ENCODE measurements at regions not wholly inside any gene's neighbourhood (a gene's known extent, or its start where the extent isn't known, plus 50 kb on each side); places are given as distances from the start of the nearest gene placed in this dataset.

GRCh38 chr2:196329959-196330358, 158.6 kb upstream of the STK17B start:
- no peaks in the 10 kb centered on the region for H3K36me3 Mint-ChIP-seq
- no peak for DNase-seq (ENCODE audit: extremely low spot score, unreplicated experiment)
- H3K4me1 Mint-ChIP-seq (ENCODE audit: unreplicated experiment), result peaks cover 28% of the 10 kb centered on the region
- no peak overlapping the region for H3K4me3 Mint-ChIP-seq
- TF ChIP-seq, protein P1, sequence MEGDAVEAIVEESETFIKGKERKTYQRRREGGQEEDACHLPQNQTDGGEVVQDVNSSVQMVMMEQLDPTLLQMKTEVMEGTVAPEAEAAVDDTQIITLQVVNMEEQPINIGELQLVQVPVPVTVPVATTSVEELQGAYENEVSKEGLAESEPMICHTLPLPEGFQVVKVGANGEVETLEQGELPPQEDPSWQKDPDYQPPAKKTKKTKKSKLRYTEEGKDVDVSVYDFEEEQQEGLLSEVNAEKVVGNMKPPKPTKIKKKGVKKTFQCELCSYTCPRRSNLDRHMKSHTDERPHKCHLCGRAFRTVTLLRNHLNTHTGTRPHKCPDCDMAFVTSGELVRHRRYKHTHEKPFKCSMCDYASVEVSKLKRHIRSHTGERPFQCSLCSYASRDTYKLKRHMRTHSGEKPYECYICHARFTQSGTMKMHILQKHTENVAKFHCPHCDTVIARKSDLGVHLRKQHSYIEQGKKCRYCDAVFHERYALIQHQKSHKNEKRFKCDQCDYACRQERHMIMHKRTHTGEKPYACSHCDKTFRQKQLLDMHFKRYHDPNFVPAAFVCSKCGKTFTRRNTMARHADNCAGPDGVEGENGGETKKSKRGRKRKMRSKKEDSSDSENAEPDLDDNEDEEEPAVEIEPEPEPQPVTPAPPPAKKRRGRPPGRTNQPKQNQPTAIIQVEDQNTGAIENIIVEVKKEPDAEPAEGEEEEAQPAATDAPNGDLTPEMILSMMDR (conservative IDR thresholded peaks at IDR 0.05), result no peak
- no peaks in the 10 kb centered on the region for H3K27me3 Mint-ChIP-seq
- no peaks in the 10 kb centered on the region for H3K9me3 Mint-ChIP-seq
- H3K27ac Mint-ChIP-seq, result no peak overlapping the region

DNA sequence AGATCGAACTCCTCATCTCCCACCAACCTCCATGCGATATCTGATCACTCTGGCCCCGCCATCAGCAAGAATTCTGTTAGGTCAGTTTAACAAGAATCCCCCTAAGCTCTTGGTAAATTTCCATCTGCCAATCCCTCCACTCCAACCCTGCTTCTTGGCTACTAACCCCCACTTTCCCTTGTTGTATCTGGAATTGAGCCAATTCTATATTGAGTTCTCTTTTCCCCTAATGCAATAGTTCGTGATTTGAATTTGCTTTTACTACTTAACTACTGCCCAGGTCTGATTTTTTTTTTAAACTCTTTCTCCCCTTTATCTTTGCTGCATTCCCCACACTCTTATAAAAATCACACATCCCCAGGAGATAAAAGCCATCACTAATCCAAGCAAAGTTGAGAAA, 159.3 kb upstream of the STK17B start:
- Mint-ChIP-seq H3K36me3 (no peaks in the 10 kb centered on the region), H3K27me3 (no peaks in the 10 kb centered on the region), H3K4me3 (peak overlapping the region; percentile 21), H3K9me3 (no peaks in the 10 kb centered on the region), H3K27ac (peak overlapping the region; percentile 37), H3K4me1 (ENCODE audit: unreplicated experiment) (peaks cover 24% of the 10 kb centered on the region)
- TF ChIP-seq, protein P1 (conservative IDR thresholded peaks at IDR 0.05), result no peak
- no peak for DNase-seq (ENCODE audit: extremely low spot score, unreplicated experiment)

DNA sequence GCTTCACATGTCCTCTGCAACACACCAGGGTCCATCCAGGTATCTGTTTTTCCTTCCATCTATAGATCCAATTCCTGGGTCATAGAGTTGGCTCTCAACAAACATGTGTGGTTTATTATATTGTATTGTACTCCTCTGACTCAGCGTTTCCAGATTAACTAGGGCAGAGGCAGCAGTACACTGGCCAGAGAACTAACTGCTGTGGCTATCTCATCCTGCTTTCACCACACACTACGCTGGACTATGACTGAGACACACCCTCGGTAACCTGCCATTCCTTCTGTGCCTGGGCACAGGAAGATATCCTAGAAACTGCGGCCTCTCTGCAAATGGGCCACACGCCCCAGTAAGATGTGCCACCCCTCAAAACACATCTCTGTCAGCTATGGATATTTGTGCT, 159.8 kb upstream of the STK17B start:
- H3K27me3 Mint-ChIP-seq, result no peaks in the 10 kb centered on the region
- TF ChIP-seq, protein P1 (conservative IDR thresholded peaks at IDR 0.05), result no peak
- H3K36me3 Mint-ChIP-seq, result no peaks in the 10 kb centered on the region
- no peak overlapping the region for H3K4me3 Mint-ChIP-seq
- peaks cover 24% of the 10 kb centered on the region for H3K4me1 Mint-ChIP-seq (ENCODE audit: unreplicated experiment)
- no peak for DNase-seq (ENCODE audit: extremely low spot score, unreplicated experiment)
- H3K9me3 Mint-ChIP-seq, result no peaks in the 10 kb centered on the region
- H3K27ac Mint-ChIP-seq, result no peak overlapping the region

DNA sequence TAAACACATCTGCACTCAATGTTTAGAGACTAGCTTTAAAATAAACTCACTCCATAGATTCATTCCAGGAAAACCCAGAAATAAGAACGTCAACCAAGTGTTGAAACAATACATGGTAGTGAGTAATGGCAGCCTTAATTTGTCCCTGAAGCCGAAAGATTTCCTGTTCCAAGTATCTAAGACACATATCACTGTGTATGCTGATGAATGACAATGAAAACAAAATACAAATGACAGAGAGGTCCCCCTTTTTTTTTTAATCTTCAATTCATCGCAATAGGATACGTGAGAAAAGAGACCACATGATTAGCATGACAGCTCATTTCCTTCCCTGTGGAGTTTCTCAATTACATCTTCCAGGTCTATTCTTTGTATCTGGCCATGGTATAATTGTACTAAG, 160.5 kb upstream of the STK17B start:
- no peak for DNase-seq (ENCODE audit: extremely low spot score, unreplicated experiment)
- Mint-ChIP-seq H3K36me3 (no peaks in the 10 kb centered on the region), H3K4me3 (no peak overlapping the region), H3K9me3 (no peaks in the 10 kb centered on the region), H3K27me3 (no peaks in the 10 kb centered on the region), H3K4me1 (ENCODE audit: unreplicated experiment) (peaks cover 28% of the 10 kb centered on the region), H3K27ac (no peak overlapping the region)
- TF ChIP-seq, protein P1 (conservative IDR thresholded peaks at IDR 0.05), result no peak

DNA sequence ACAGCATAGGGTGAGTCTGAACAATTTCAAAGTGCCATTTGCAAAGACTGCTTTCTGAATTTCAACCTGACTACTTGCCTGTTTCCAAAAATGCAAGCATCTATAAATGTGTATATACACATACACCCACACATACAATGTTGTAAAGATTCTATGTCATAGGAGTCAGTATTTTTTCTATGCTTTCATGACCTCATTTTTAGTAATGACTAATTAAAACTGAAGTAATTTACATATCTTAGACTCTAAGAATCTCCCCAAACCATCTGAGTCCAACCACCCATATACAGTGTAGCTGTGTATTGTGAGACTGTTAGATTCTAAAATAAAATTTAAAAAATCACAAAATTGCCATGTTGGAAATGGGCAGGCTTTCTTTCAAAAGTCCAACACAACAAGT, 162.0 kb upstream of the STK17B start:
- peaks cover 28% of the 10 kb centered on the region for H3K4me1 Mint-ChIP-seq (ENCODE audit: unreplicated experiment)
- H3K36me3 Mint-ChIP-seq, result no peaks in the 10 kb centered on the region
- H3K27ac Mint-ChIP-seq, result no peak overlapping the region
- no peaks in the 10 kb centered on the region for H3K9me3 Mint-ChIP-seq
- no peak overlapping the region for H3K4me3 Mint-ChIP-seq
- TF ChIP-seq, protein P1 (conservative IDR thresholded peaks at IDR 0.05), result no peak
- DNase-seq (ENCODE audit: extremely low spot score, unreplicated experiment), result no peak
- H3K27me3 Mint-ChIP-seq, result no peaks in the 10 kb centered on the region

DNA sequence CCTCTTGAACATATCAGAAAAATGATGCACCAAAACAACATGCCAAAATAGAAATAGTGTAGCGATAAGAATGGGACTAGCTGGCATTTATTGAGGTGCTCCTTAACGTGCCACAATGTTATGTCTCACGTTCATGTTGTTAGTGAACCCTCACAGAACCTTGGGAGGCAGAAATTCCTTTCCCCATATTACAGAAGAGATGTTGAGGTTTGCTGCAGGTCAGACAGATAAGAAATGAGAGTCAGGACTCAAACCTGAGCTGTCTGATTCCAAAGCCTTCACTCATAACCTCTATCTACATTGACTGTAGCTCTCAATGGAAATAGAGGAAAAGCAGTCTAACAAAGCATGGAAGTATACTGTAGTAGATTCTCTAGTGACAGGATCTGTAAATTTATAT, 163.3 kb upstream of the STK17B start:
- Mint-ChIP-seq H3K4me1 (ENCODE audit: unreplicated experiment) (peaks cover 28% of the 10 kb centered on the region), H3K27ac (no peak overlapping the region), H3K36me3 (no peaks in the 10 kb centered on the region), H3K4me3 (no peak overlapping the region), H3K9me3 (no peaks in the 10 kb centered on the region), H3K27me3 (no peaks in the 10 kb centered on the region)
- DNase-seq (ENCODE audit: extremely low spot score, unreplicated experiment), result no peak
- TF ChIP-seq, protein P1 (conservative IDR thresholded peaks at IDR 0.05), result no peak

All from type B pancreatic cell (in vitro differentiated cells).